Forelimb muscle (tissue), 1 donor: ENCODE measurements at regions not wholly inside any gene's neighbourhood (a gene's known extent, or its start where the extent isn't known, plus 50 kb on each side); places are given as distances from the start of the nearest gene placed in this dataset.

Experiments used
- DNase-seq: peaks from one replicate; pipeline ENCODE4 v3.0.0-alpha.2; 2013; ENCODE audit warnings: low read depth

DNA sequence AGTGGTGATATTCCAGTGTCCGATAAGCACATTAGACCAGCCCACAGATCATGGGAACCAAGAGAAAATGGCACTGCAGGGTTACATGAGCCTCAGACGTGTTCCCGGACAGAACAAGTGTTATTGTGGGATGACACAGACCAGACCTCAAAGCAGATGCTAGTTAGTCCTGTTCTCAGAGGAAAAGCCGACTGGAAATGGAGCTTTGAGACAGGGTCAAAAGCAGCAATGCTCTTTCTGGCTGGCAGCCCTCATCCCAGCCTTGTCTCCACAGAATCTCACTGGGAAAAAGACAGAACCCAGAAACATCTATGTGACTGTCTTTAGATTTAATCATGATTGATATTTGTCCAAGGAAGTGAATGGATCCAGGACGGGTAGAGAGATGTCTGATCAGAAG, 506.8 kb downstream of the INSC start:
- DNase-seq, result no peak

- DNase-seq, result no peak
Measured at GRCh38 chr11:15622231-15622890, 507.6 kb downstream of the INSC start.

GRCh38 chr11:15624701-15625100, 510.0 kb downstream of the INSC start:
- DNase-seq, result no peak

GRCh38 chr11:15625691-15626090, 511.0 kb downstream of the INSC start:
- no peak for DNase-seq

GRCh38 chr11:15627560-15627959, 512.8 kb downstream of the INSC start:
- no peak for DNase-seq

DNA sequence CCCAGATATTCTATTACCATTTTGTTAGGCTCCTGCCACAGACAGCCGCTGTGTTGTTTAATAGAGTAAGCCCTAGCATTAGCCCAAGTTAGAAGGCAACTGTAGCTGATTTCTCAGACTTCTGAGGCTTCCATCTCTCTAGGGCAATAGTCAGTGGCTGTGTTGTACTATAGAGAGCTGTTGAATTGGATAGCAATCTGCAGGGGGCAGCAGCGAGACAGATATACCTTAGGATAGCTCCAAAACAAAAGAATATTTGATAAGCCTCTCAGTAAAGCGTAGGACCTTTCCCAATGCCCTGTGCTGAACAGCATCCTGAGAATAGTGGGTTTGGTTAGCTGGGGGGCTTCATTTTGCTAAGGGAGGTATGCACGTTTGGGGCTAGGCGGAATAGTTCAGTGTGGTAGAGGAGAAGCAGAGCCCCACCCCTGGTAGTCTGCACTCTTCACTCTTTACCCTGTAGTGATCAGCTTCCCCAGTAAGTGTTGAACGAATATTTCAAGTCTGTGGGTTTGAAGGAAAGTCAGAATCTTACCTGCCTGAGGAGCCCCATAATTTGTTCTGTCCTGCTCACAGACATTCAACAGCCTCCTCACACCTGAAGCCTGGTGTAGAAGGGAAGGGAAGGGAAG, 515.1 kb downstream of the INSC start:
- DNase-seq, result no peak

GRCh38 chr11:15630896-15631295, 516.2 kb downstream of the INSC start:
- DNase-seq, result no peak

DNA sequence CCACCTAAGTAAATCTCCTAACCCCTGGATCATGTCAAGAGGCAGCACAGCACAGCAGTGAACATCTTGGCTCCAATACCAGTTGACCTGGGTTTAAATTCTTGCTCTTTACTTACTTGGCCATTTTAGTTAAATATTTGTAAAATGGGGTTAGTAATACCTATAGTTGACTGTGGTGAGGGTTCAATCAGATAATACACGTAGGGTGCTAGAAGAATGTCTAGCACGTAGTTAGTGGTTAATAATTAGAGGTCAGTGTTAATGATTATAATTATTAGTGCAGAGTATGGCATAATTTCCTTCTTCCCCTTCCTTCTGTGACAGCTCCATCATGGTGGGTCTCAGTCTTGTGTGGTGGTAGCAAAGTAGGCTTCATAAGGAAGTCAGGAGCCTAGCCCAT, 520.8 kb downstream of the INSC start:
- DNase-seq, result no peak

DNA sequence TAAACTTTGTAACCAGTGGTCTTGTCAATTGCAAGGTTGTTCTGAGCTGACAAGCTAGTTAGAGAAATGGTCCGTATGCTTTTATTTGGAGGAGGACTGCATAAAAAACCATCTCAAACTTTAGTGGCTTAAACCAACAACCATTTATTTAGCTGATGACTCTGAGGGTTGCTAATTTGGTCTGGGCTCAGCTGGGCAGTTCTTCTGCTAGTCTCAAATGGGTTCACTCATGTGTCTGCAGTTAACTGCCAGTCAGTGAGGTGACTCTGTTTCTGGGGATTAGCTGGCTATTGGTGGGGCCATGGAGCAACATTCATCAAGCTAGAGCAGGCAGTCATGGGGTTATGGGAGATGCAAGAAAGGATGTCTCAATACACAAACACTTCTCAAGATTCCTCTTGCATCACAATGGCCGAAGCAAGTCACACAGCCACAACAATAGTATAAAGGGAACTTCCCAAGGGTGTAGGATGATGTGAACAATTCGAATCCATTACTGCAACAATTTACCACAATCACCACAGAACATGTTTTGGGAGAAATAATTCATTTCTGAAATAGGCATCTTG, 521.9 kb downstream of the INSC start:
- DNase-seq, result no peak

DNA sequence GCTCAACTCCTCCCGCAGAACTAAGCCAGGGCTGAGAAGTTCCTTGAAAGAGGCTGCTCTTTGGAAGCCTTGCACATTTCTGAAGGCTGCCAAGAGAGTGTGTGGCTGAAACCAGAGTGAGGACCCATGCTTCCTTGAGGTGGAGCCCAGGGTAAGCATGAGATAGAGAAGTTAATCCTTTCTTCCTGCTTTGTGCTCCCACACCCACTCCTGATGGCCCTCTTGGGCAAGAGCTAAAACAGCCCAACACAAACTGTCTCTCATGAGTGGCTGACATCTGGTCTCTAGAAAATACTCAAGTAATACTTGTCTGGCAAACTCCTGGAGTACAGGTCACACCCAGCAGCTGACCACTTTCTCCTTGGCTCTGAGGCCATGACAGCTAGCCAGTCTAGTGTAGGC, 523.7 kb downstream of the INSC start:
- no peak for DNase-seq

DNA sequence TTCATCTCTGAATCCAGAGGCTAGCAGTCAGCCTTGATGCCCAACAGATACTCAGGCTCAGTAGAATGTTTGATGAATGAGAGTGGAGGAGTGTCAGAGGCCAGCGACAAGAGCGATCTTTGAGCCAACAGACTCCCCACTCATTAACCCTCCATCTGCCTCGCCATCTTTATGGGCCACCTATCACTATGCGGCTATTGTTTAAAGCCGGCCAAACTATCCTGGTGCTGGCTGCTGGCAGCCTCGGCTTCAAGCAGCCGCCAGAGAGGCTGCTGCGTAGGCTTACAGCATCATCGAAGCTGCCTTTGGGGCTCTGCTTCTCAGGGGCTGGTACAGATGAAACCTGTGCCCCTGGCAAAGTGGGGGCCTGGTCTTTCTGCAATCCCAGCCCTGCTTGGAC, 525.6 kb downstream of the INSC start:
- DNase-seq, result no peak

GRCh38 chr11:15641271-15642045, 526.7 kb downstream of the INSC start:
- no peak for DNase-seq

DNA sequence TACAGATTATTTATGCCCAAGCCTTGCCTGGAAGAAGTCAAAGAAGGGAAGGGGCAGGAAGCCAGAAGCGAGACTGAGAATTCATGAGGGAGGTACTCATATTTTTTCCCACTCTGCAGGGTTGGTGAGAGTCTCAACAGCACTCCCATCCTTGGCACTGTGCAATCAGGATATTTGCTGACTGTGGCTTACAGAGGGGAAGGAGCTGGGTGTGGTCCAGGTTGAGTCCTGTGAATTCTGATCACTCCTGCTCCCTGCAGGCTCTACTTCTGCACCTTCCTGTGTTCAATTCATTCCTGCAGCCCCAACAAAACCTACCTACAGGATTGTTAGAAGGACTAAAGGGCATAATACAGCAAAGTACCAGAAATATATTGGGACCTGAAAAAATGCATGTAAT, 530.5 kb downstream of the INSC start:
- no peak for DNase-seq

DNA sequence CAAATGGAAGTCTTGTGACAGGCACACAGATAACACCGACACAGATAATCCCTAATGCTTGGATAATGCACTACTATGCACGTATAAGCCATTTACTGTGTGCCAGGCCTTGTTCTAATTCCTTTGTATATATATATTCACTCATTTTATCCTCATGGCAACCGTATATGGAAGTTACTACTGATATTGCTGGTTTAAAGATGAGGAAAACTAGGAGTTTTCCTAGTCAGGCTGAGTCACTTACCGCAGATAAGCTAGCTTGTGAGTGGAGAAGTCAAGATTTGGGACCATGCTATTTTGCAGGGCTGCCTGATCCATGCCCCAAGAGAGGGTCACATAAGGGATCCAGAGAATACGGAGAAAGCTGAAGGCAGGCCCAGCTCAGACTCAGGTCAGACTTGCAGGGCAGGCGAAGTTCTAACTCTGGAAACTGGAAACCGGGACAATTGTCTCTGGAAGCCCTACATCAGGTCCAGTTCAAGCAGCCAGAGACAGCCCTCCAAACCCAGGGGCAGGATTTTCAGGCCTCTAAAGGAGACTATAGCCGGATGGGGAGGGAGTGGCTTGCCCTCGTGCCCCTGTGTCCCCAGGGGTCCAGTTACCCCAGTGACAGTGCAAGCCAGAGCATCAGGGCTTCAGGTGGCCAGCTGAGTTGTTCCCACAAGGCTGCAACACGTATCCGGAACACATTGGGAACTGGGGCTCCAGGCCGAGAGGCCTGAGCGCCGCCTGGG, 534.8 kb downstream of the INSC start:
- DNase-seq, result no peak

DNA sequence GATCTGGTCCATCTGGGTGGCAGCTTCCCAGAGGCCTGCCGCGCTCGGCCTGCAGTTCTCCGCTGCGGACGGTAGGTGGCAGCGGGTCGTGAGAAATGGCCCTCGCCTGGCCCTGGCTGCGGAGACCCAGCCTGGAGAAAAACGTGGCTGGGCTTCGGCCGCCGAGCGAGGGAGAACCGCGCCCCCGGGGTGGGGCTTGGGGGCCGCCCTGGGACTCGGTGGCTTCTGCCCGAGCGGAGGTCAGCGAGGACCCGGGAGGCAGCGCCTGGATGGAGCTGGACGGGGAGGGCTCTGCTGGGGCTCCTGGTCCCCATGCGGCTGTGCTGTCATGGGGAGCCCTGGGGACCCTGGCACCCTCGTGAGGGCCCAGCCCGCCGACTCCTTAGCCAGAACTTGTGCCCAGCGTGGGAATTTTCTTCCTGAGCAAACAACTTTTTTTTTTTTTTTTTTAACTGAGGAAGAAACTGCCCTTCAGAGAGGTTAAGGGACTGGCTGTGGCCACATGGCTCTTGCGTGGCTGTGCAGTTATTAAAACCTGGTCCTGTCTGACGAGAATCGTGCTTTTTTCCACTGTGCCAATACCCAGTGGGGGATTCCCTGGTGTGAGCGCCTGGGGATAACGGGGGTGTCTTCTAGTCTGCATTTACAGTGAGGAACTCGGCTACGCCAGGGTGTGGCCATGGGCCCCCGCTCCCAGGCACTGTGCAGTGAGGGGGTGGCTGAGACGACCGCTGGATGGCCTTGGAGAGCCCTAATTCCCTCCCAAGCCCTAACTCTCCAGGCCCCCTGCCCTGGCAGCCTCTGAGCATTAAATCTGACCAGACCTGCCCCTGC, 535.6 kb downstream of the INSC start:
- DNase-seq, result peak; percentile 63

GRCh38 chr11:15651033-15651432, 536.3 kb downstream of the INSC start:
- DNase-seq, result no peak

GRCh38 chr11:15651816-15652215, 537.1 kb downstream of the INSC start:
- DNase-seq, result no peak

DNA sequence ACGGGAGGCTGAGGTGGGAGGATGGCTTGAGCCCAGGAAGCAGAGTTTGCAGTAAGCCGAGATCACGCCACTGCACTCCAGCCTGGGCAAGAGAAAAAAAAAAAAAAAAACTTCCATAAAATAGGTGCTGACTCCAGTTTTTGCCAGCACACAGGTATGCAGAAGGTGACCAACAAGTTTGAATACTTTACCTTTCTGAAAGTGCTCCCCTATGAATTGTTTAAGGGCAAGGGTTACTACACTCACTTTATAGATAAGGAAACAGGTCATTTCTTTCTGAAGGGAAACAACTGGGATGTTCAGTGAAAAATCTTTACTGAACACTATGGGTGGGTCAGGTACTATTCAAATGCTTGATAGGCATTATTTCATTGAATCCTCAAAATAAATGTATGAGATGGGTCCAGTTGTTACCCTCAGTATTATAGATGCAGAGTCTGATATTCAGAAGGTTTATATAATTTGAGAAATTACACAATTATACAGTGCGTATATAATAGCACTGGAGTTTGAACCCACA, 538.5 kb downstream of the INSC start:
- no peak for DNase-seq

DNA sequence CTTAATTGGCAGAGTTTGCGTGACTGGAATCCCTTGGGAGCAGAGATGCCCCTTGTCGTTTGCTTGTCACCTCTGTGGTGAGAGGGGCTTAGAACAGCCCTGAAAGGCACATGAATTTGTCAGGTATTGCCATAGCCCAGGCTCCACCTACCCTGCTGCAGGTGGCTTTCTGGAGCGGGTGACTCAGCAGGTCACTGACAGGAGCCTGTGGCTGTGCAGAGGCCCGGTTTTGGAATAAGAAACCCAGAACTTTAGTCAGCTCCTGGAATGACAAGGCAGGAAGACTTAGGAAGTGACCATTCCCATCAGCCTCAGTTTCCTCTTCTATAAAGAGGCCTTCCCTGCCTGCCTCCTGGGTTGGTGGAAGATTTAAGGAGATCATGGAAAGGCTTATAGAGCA, 539.7 kb downstream of the INSC start:
- DNase-seq, result no peak

- no peak for DNase-seq
Measured at GRCh38 chr11:15655552-15655951, 540.8 kb downstream of the INSC start.

- DNase-seq, result no peak
Measured at GRCh38 chr11:15657264-15657663, 542.5 kb downstream of the INSC start.
